ENCODE measurements at regions not wholly inside any gene's neighbourhood (a gene's known extent, or its start where the extent isn't known, plus 50 kb on each side); places are given as distances from the start of the nearest gene placed in this dataset.

GRCh38 chr2:12075603-12076002 is 329.2 kb downstream of the LPIN1 start:
- TF ChIP-seq POLR2A (IDR thresholded peaks at IDR 0.05; ENCODE audit: low read length) (no peak), BHLHE40 (IDR thresholded peaks at IDR 0.05; ENCODE audit: low read depth, low read length) (no peak)
- TF ChIP-seq, protein P1, sequence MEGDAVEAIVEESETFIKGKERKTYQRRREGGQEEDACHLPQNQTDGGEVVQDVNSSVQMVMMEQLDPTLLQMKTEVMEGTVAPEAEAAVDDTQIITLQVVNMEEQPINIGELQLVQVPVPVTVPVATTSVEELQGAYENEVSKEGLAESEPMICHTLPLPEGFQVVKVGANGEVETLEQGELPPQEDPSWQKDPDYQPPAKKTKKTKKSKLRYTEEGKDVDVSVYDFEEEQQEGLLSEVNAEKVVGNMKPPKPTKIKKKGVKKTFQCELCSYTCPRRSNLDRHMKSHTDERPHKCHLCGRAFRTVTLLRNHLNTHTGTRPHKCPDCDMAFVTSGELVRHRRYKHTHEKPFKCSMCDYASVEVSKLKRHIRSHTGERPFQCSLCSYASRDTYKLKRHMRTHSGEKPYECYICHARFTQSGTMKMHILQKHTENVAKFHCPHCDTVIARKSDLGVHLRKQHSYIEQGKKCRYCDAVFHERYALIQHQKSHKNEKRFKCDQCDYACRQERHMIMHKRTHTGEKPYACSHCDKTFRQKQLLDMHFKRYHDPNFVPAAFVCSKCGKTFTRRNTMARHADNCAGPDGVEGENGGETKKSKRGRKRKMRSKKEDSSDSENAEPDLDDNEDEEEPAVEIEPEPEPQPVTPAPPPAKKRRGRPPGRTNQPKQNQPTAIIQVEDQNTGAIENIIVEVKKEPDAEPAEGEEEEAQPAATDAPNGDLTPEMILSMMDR (IDR thresholded peaks at IDR 0.05): no peak

Measured in A549 (cell line).